ENCODE measurements at regions not wholly inside any gene's neighbourhood (a gene's known extent, or its start where the extent isn't known, plus 50 kb on each side); places are given as distances from the start of the nearest gene placed in this dataset.
"Not testable (repeated sequence)": the region's sequence is repeated elsewhere in the genome, so short reads cannot be mapped to it uniquely, and the experiment has no call there.

DNA sequence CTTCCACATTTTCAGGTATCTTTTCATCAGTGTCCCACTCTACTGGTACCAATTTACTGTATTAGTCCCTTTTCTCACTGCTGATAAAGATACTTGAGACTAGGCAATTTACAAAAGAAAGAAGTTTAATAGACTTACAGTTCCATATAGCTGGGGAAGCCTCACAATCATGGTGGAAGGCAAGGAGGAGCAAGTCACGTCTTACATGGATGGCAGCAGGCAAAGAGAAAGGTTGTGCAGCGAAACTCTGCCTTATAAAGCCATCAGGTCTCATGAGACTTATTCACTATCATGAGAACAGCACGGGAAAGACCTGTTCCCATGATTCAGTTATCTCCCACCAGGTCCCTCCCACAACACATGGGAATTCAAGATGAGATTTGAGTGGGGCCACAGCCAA, 385.9 kb downstream of the GALC start:
- not testable (repeated sequence) for H3K27me3 Mint-ChIP-seq, ATAC-seq, H3K4me1 Mint-ChIP-seq, H3K36me3 Mint-ChIP-seq, H3K4me3 Mint-ChIP-seq, H3K27ac Mint-ChIP-seq
- H3K9me3 Mint-ChIP-seq, result peaks cover 12% of the 10 kb centered on the region

- Mint-ChIP-seq H3K27me3 (no peaks in the 10 kb centered on the region), H3K9me3 (peaks cover 10% of the 10 kb centered on the region), H3K36me3 (no peaks in the 10 kb centered on the region), H3K27ac (no peak overlapping the region), H3K4me3 (no peak overlapping the region), H3K4me1 (no peaks in the 10 kb centered on the region)
- ATAC-seq, result no peak
Observed at GRCh38 chr14:87601036-87601435, 391.9 kb downstream of the GALC start.

DNA sequence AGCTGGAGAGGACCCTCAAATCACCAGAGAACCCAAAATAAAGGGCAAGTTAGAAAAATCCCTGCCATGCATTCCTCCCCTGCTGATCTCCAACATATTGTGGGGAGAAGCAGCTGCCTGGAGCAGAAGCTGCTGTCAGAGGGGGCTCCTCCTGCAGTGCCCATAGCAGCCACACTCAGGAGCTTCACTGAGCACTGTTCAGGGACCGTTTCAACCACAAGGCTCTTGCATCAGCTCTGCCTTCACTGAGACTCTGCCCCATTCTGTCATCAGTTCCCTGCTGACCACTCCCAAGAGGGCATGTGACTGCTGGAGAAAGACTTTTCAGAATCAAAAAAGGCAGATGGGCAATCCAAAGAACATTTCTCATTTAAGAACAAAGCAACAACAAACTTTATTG, 392.7 kb downstream of the GALC start:
- no peak overlapping the region for H3K4me3 Mint-ChIP-seq
- no peaks in the 10 kb centered on the region for H3K27me3 Mint-ChIP-seq
- no peaks in the 10 kb centered on the region for H3K4me1 Mint-ChIP-seq
- no peak overlapping the region for H3K27ac Mint-ChIP-seq
- H3K36me3 Mint-ChIP-seq, result no peaks in the 10 kb centered on the region
- peaks cover 11% of the 10 kb centered on the region for H3K9me3 Mint-ChIP-seq
- ATAC-seq, result no peak

GRCh38 chr14:87581298-87581697, 411.7 kb downstream of the GALC start:
- H3K4me1 Mint-ChIP-seq, result no peaks in the 10 kb centered on the region
- no peaks in the 10 kb centered on the region for H3K36me3 Mint-ChIP-seq
- H3K4me3 Mint-ChIP-seq, result no peak overlapping the region
- ATAC-seq, result no peak
- no peaks in the 10 kb centered on the region for H3K9me3 Mint-ChIP-seq
- no peaks in the 10 kb centered on the region for H3K27me3 Mint-ChIP-seq
- no peak overlapping the region for H3K27ac Mint-ChIP-seq

- H3K27ac Mint-ChIP-seq, result no peak overlapping the region
- no peak overlapping the region for H3K4me3 Mint-ChIP-seq
- no peak for ATAC-seq
- H3K27me3 Mint-ChIP-seq, result no peaks in the 10 kb centered on the region
- no peaks in the 10 kb centered on the region for H3K4me1 Mint-ChIP-seq
- H3K9me3 Mint-ChIP-seq, result no peaks in the 10 kb centered on the region
- no peaks in the 10 kb centered on the region for H3K36me3 Mint-ChIP-seq
Observed at GRCh38 chr14:87579036-87579435, 413.9 kb downstream of the GALC start.

DNA sequence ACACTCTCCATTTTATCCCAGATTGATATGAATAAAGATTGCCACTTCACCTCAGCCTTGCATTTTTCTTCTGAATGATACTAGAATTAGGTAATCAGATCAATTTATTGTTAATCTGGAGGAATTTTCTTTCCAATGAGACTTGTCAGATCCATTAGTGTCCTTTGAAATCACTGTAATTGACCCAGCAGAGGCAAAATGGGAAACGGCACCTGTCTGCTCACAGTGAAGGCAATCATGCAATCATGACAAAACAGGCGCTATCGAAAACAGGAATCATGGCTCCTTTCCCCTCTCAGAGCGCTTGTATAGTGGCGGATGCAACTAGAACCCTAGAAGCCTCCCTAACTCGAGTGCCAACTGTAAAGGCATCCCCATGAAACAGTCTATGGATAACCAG, 417.6 kb downstream of the GALC start:
- Mint-ChIP-seq H3K9me3 (no peaks in the 10 kb centered on the region), H3K27me3 (no peaks in the 10 kb centered on the region), H3K36me3 (no peaks in the 10 kb centered on the region), H3K27ac (no peak overlapping the region), H3K4me1 (no peaks in the 10 kb centered on the region), H3K4me3 (no peak overlapping the region)
- no peak for ATAC-seq

DNA sequence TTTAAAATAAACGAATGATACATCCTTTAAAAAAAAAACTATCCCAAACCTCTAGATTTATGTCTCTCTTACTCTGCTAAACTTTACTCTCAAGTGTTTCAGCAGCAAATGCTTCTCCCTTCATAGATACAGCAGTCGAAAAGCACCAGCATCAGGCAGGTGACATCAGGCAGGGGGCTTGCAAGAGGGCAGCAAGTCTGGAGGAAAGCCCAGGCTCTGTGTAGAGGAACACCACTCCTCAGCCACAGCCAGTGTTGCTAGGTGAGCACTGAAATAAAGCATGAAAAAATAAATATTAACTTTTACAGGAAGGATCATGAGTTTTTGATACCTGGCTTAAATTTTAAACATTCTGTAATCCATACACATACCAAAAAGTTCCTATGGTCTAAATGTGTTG, 419.4 kb downstream of the GALC start:
- no peak for ATAC-seq
- no peaks in the 10 kb centered on the region for H3K9me3 Mint-ChIP-seq
- no peak overlapping the region for H3K4me3 Mint-ChIP-seq
- H3K4me1 Mint-ChIP-seq, result no peaks in the 10 kb centered on the region
- H3K27ac Mint-ChIP-seq, result no peak overlapping the region
- H3K27me3 Mint-ChIP-seq, result no peaks in the 10 kb centered on the region
- no peaks in the 10 kb centered on the region for H3K36me3 Mint-ChIP-seq

- peaks cover 6% of the 10 kb centered on the region for H3K9me3 Mint-ChIP-seq
- no peak for ATAC-seq
- no peaks in the 10 kb centered on the region for H3K27me3 Mint-ChIP-seq
- no peak overlapping the region for H3K4me3 Mint-ChIP-seq
- no peaks in the 10 kb centered on the region for H3K36me3 Mint-ChIP-seq
- no peaks in the 10 kb centered on the region for H3K4me1 Mint-ChIP-seq
- H3K27ac Mint-ChIP-seq, result no peak overlapping the region
Observed at GRCh38 chr14:87567618-87568295, 425.2 kb downstream of the GALC start.

GRCh38 chr14:87566991-87567390, 426.0 kb downstream of the GALC start:
- H3K36me3 Mint-ChIP-seq, result no peaks in the 10 kb centered on the region
- peaks cover 10% of the 10 kb centered on the region for H3K9me3 Mint-ChIP-seq
- H3K27ac Mint-ChIP-seq, result no peak overlapping the region
- H3K27me3 Mint-ChIP-seq, result no peaks in the 10 kb centered on the region
- no peaks in the 10 kb centered on the region for H3K4me1 Mint-ChIP-seq
- H3K4me3 Mint-ChIP-seq, result no peak overlapping the region
- no peak for ATAC-seq

DNA sequence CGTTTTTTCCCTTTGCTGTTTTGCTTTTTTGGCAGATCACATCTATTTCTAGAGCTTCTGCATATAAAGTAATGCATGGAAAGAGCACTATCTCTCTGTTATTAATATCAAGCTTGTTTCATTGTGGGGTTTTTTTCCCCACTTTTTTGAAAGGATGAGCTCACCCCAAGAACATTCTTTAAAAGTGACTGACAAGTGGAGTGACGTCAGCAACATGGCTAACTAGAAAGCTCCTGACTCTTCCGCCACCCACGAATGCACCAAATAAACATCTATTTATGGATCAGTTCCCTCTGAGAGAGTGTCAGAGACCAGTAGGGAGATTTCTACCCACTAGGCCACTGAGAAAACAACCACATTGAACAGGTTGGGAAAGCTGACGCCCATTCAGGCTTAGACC, 445.4 kb downstream of the GALC start:
- Mint-ChIP-seq H3K27ac (no peak overlapping the region), H3K27me3 (no peaks in the 10 kb centered on the region), H3K4me1 (no peaks in the 10 kb centered on the region), H3K9me3 (peaks cover 11% of the 10 kb centered on the region), H3K36me3 (no peaks in the 10 kb centered on the region), H3K4me3 (no peak overlapping the region)
- ATAC-seq, result no peak

DNA sequence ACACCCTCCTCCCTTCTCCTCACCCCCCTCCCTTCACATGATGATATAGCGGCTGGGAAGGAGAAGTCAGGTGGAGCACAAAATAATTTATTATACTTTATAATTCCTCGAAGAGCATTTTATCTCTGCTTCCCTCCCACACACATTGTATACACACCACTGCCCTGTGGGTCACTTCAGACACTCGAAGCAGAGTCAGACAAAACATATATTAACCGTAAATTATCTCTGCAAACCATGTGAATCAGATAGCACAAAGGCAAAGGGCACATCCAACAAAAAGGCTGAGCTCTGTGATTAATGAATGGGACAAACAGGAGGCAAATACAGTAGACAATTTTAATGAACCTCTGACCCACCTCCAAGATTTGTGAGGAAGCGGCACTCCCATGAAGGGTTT, 450.7 kb downstream of the GALC start:
- no peak for ATAC-seq
- no peak overlapping the region for H3K4me3 Mint-ChIP-seq
- no peaks in the 10 kb centered on the region for H3K27me3 Mint-ChIP-seq
- no peaks in the 10 kb centered on the region for H3K36me3 Mint-ChIP-seq
- no peaks in the 10 kb centered on the region for H3K4me1 Mint-ChIP-seq
- H3K27ac Mint-ChIP-seq, result no peak overlapping the region
- peaks cover 18% of the 10 kb centered on the region for H3K9me3 Mint-ChIP-seq

DNA sequence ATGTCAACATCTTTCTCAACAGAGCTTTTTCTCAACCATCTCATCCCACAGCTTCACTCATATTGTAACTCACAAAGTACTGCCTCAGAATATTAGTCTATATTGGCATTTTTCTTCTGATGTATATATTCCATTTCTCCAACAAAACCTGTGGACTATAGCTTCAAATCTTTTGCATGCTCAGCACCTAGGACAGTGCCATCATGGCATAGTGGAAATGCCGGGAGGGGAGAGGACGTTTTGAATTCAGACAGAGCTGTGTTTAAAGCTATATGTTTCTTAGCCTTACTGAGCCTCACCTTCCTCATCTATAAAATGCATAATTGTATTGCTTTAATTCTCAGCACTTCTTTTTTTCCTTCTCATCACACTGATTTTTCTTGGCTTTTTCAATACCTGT, 452.6 kb downstream of the GALC start:
- H3K4me3 Mint-ChIP-seq, result no peak overlapping the region

DNA sequence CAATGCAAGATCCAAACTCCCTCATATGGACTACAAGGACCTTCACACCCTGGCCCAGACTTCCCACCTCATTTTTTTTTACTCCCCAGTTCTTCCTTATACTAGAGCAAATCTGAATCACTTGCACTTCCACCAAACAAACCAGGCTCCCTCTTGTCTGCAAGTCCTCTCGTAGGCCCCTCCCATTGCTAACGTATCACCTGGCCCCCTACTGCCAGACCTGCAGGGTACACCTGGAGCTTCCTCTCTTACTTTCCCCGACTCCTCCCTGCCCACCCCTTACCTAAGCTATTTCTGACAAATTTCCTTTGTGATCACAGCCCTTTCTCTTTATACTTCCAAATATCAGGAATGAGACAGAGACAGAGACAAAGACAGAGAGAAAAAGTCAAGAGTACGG, 463.9 kb downstream of the GALC start:
- no peaks in the 10 kb centered on the region for H3K36me3 Mint-ChIP-seq
- no peaks in the 10 kb centered on the region for H3K27me3 Mint-ChIP-seq
- no peak overlapping the region for H3K27ac Mint-ChIP-seq
- H3K4me3 Mint-ChIP-seq, result no peak overlapping the region
- H3K4me1 Mint-ChIP-seq, result no peaks in the 10 kb centered on the region
- H3K9me3 Mint-ChIP-seq, result peaks cover 10% of the 10 kb centered on the region
- no peak for ATAC-seq

More for the DNA sequence above, 452.6 kb downstream of the GALC start:
- Mint-ChIP-seq H3K36me3 (no peaks in the 10 kb centered on the region), H3K27me3 (no peaks in the 10 kb centered on the region), H3K4me1 (no peaks in the 10 kb centered on the region), H3K27ac (no peak overlapping the region), H3K9me3 (peaks cover 18% of the 10 kb centered on the region)
- no peak for ATAC-seq

DNA sequence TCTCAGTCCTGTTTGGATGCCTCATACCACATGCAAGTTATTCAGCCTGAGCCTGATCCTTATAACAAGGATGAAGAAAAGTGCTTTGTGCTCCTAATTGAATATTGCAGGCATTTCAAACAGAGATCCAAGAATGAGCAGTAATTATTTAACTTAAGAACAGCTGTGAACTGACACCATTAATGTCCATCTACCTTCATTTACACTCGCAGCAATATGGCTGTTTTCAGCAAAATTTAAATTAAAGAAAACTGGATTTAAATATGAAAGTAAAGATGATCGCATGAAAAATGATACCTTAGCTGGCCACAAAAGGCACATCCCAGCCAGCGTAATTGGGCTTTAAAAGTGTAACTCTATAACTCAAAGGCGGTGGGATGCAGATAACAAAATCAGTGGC, 466.3 kb downstream of the GALC start:
- Mint-ChIP-seq H3K4me3 (no peak overlapping the region), H3K9me3 (peaks cover 12% of the 10 kb centered on the region), H3K36me3 (no peaks in the 10 kb centered on the region), H3K4me1 (no peaks in the 10 kb centered on the region), H3K27ac (no peak overlapping the region), H3K27me3 (no peaks in the 10 kb centered on the region)
- ATAC-seq, result no peak

- peaks cover 11% of the 10 kb centered on the region for H3K9me3 Mint-ChIP-seq
- H3K4me1 Mint-ChIP-seq, result no peaks in the 10 kb centered on the region
- no peak overlapping the region for H3K27ac Mint-ChIP-seq
- no peak overlapping the region for H3K4me3 Mint-ChIP-seq
- H3K36me3 Mint-ChIP-seq, result no peaks in the 10 kb centered on the region
- ATAC-seq, result no peak
- H3K27me3 Mint-ChIP-seq, result no peaks in the 10 kb centered on the region
Observed at GRCh38 chr14:87524011-87524410, 469.0 kb downstream of the GALC start.

- no peaks in the 10 kb centered on the region for H3K27me3 Mint-ChIP-seq
- no peaks in the 10 kb centered on the region for H3K36me3 Mint-ChIP-seq
- peaks cover 12% of the 10 kb centered on the region for H3K9me3 Mint-ChIP-seq
- H3K27ac Mint-ChIP-seq, result no peak overlapping the region
- no peak for ATAC-seq
- H3K4me3 Mint-ChIP-seq, result no peak overlapping the region
- no peaks in the 10 kb centered on the region for H3K4me1 Mint-ChIP-seq
Observed at GRCh38 chr14:87522575-87522974, 470.4 kb downstream of the GALC start.

DNA sequence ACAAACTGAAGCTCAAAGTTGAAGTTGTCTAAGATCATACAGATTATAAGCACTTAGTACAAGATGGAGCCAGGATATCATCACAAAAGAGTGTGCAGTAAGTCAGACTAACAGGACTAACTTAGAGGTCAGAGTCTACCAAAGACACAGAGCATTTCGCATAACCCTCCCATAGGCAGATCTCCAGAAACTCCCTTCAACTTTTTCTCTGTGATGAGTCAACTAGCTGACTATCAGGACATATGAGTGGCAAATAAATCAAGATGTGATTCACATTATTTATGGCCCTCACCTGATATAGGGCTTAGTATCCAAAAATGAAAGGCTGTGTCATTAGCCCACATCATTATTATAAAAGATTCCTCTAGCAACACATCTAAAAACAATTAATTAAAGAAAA, 484.6 kb downstream of the GALC start:
- Mint-ChIP-seq H3K9me3 (peaks cover 4% of the 10 kb centered on the region), H3K27me3 (no peaks in the 10 kb centered on the region), H3K4me1 (no peaks in the 10 kb centered on the region), H3K4me3 (no peak overlapping the region), H3K36me3 (no peaks in the 10 kb centered on the region), H3K27ac (no peak overlapping the region)
- ATAC-seq, result no peak

Measured in stimulated activated memory B cell treated with anti-CD40 and anti-IgM and Interleukin-4, amounts not matched to agents 10 μg/mL and 1 μg/mL and 100 μg/mL, for 72 hours (primary cell).